ENCODE measurements at regions not wholly inside any gene's neighbourhood (a gene's known extent, or its start where the extent isn't known, plus 50 kb on each side); places are given as distances from the start of the nearest gene placed in this dataset.

DNA sequence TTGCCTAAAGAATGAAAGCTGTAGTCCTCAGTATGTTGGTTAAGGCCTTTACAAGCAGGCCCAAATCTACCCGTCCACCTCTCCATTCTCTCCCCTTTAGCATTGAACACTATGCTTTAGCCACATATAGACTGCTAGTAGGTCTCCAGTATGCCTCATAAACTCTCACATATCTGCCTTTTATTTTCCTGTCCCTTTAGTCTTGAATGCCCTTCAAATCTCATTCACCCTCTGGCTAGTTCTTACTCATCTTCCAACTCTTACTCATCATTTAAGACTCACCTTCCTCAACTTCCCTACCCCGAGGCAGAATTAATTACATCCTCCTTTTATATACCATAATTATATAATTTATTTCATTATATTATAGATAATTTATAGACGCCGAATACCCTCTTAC, 78.7 kb upstream of the TSPAN2 start:
- no peak for ATAC-seq
- TF ChIP-seq ZC3H10 (CRISPR knock-in tag; IDR thresholded peaks at IDR 0.05) = 0 out of 2 replicates have a peak, but pooled peaks have one; percentile 22
- TF ChIP-seq GLIS3 (CRISPR knock-in tag; IDR thresholded peaks at IDR 0.05) = no peak

DNA sequence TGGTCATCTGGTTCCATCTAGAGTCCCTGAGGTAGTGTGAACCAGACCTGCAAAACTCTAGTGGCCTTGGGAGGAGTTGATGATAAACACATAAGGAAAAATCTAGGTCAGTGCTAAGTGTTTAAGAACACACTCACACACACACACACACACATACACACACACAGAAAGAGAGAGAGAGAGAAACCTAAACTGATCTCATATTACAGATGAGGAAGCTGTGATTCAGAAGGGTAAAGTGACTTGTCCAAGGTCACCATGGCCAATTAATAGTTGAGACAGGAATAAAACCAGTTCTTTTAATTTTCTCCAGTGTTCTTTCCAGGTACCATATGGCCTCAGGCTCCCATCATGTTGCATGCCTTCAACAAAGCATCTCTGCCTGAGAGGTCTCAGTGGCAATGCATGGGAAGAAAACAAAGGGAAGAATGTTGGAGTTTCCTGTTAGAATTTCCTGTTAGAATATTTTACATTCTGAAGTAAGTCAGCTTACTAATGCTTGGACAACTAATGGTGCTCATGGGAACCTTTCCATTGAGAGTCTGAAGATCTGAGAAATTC, 77.3 kb upstream of the TSPAN2 start:
- TF ChIP-seq ZNF8 (CRISPR knock-in tag; IDR thresholded peaks at IDR 0.05) = no peak
- TF ChIP-seq PPARA (CRISPR knock-in tag; IDR thresholded peaks at IDR 0.05; ENCODE audit: borderline replicate concordance) = no peak
- no peak for TF ChIP-seq ZC3H10 (CRISPR knock-in tag; IDR thresholded peaks at IDR 0.05)
- TF ChIP-seq, protein P1, sequence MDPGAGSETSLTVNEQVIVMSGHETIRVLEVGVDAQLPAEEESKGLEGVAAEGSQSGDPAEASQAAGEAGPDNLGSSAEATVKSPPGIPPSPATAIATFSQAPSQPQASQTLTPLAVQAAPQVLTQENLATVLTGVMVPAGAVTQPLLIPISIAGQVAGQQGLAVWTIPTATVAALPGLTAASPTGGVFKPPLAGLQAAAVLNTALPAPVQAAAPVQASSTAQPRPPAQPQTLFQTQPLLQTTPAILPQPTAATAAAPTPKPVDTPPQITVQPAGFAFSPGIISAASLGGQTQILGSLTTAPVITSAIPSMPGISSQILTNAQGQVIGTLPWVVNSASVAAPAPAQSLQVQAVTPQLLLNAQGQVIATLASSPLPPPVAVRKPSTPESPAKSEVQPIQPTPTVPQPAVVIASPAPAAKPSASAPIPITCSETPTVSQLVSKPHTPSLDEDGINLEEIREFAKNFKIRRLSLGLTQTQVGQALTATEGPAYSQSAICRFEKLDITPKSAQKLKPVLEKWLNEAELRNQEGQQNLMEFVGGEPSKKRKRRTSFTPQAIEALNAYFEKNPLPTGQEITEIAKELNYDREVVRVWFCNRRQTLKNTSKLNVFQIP (CRISPR knock-in tag; IDR thresholded peaks at IDR 0.05; ENCODE audit: borderline replicate concordance, low read depth) = no peak
- TF ChIP-seq, protein P2, sequence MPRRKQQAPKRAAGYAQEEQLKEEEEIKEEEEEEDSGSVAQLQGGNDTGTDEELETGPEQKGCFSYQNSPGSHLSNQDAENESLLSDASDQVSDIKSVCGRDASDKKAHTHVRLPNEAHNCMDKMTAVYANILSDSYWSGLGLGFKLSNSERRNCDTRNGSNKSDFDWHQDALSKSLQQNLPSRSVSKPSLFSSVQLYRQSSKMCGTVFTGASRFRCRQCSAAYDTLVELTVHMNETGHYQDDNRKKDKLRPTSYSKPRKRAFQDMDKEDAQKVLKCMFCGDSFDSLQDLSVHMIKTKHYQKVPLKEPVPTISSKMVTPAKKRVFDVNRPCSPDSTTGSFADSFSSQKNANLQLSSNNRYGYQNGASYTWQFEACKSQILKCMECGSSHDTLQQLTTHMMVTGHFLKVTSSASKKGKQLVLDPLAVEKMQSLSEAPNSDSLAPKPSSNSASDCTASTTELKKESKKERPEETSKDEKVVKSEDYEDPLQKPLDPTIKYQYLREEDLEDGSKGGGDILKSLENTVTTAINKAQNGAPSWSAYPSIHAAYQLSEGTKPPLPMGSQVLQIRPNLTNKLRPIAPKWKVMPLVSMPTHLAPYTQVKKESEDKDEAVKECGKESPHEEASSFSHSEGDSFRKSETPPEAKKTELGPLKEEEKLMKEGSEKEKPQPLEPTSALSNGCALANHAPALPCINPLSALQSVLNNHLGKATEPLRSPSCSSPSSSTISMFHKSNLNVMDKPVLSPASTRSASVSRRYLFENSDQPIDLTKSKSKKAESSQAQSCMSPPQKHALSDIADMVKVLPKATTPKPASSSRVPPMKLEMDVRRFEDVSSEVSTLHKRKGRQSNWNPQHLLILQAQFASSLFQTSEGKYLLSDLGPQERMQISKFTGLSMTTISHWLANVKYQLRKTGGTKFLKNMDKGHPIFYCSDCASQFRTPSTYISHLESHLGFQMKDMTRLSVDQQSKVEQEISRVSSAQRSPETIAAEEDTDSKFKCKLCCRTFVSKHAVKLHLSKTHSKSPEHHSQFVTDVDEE (CRISPR knock-in tag; IDR thresholded peaks at IDR 0.05) = no peak
- TF ChIP-seq, protein P3, sequence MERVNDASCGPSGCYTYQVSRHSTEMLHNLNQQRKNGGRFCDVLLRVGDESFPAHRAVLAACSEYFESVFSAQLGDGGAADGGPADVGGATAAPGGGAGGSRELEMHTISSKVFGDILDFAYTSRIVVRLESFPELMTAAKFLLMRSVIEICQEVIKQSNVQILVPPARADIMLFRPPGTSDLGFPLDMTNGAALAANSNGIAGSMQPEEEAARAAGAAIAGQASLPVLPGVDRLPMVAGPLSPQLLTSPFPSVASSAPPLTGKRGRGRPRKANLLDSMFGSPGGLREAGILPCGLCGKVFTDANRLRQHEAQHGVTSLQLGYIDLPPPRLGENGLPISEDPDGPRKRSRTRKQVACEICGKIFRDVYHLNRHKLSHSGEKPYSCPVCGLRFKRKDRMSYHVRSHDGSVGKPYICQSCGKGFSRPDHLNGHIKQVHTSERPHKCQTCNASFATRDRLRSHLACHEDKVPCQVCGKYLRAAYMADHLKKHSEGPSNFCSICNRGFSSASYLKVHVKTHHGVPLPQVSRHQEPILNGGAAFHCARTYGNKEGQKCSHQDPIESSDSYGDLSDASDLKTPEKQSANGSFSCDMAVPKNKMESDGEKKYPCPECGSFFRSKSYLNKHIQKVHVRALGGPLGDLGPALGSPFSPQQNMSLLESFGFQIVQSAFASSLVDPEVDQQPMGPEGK (CRISPR knock-in tag; IDR thresholded peaks at IDR 0.05; ENCODE audit: borderline replicate concordance) = no peak
- no peak for TF ChIP-seq ESRRG (CRISPR knock-in tag; IDR thresholded peaks at IDR 0.05)
- ATAC-seq = no peak

DNA sequence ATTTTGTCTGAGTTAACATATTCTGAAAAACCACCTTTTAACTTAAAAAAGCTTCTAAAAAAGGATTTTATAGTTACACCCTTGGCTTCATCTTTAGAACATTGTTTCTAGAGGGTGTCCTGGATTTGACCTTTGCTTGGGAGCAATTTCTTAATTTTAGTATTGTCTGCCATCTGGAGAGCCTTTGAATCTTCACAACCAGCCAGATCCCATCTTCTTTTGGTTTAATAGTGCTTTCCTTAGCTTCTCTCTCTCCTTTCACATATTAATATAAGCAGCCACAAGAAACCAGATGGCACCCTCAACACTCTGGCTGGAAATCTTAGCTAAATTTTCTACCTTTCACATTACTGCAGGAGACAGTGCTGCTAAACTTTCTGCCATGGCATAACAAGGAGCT, 76.5 kb upstream of the TSPAN2 start:
- no peak for ATAC-seq

DNA sequence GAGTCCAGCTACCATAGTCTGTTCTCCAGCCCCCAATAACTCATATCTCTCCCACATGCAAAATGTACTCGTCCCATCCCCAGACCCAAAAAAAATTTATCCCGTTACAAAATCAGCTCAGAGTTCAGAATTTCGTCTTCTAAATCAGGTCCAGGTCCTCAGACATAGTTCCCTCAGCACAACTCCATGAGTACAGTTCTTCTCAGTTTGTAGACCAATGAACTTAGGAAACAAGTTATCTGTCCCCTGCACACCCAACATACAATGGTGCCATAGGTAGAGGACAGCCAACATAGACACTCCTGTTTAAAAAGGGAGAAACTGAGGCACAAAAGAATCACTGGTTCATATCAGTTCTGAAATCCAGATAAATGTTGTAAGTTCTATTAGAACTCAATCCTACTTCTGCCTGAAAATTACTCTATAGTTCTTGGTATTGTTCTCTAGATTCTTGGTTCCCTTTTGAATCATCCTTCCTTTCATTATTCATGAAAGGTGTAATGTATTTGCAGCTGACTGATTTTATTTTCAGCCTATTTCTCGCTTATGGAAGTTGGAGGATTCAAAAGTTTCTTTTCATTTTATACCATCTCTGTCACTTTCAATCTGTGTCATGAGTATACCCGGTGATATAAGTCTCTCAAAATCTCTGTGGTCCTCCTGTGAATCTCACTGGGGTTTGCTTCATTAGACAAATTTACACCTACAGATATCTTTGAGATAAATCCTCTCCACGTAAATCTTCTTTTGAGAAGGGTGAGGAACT, 75.8 kb upstream of the TSPAN2 start:
- no peak for ATAC-seq
- TF ChIP-seq, protein P3 (CRISPR knock-in tag; IDR thresholded peaks at IDR 0.05; ENCODE audit: borderline replicate concordance) = no peak
- TF ChIP-seq ARNTL (CRISPR knock-in tag; IDR thresholded peaks at IDR 0.05; ENCODE audit: borderline replicate concordance, low read depth) (no peak), GLIS3 (CRISPR knock-in tag; IDR thresholded peaks at IDR 0.05) (no peak), ZNF70 (CRISPR knock-in tag; IDR thresholded peaks at IDR 0.05) (no peak), ZNF8 (CRISPR knock-in tag; IDR thresholded peaks at IDR 0.05) (no peak), TCF4 (CRISPR knock-in tag; IDR thresholded peaks at IDR 0.05; ENCODE audit: borderline replicate concordance) (no peak), PPARA (CRISPR knock-in tag; IDR thresholded peaks at IDR 0.05; ENCODE audit: borderline replicate concordance) (no peak), ZFP30 (CRISPR knock-in tag; IDR thresholded peaks at IDR 0.05) (no peak), RARB (CRISPR knock-in tag; IDR thresholded peaks at IDR 0.05) (no peak)
- TF ChIP-seq, protein P4, sequence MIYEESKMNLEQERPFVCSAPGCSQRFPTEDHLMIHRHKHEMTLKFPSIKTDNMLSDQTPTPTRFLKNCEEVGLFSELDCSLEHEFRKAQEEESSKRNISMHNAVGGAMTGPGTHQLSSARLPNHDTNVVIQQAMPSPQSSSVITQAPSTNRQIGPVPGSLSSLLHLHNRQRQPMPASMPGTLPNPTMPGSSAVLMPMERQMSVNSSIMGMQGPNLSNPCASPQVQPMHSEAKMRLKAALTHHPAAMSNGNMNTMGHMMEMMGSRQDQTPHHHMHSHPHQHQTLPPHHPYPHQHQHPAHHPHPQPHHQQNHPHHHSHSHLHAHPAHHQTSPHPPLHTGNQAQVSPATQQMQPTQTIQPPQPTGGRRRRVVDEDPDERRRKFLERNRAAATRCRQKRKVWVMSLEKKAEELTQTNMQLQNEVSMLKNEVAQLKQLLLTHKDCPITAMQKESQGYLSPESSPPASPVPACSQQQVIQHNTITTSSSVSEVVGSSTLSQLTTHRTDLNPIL (CRISPR knock-in tag; IDR thresholded peaks at IDR 0.05; ENCODE audit: low read depth) = no peak

More for the DNA sequence above, 76.5 kb upstream of the TSPAN2 start:
- TF ChIP-seq, protein P4 (CRISPR knock-in tag; IDR thresholded peaks at IDR 0.05; ENCODE audit: low read depth) = no peak
- TF ChIP-seq GLIS3 (CRISPR knock-in tag; IDR thresholded peaks at IDR 0.05) = no peak
- TF ChIP-seq PPARA (CRISPR knock-in tag; IDR thresholded peaks at IDR 0.05; ENCODE audit: borderline replicate concordance) = no peak
- no peak for TF ChIP-seq TOX (CRISPR knock-in tag; IDR thresholded peaks at IDR 0.05; ENCODE audit: borderline replicate concordance)
- TF ChIP-seq ZC3H10 (CRISPR knock-in tag; IDR thresholded peaks at IDR 0.05) = no peak

Data from SK-N-SH treated with all-trans-retinoic acid at 6 μM for 48 hours (cell line).